ENCODE measurements at regions not wholly inside any gene's neighbourhood (a gene's known extent, or its start where the extent isn't known, plus 50 kb on each side); places are given as distances from the start of the nearest gene placed in this dataset.

DNA sequence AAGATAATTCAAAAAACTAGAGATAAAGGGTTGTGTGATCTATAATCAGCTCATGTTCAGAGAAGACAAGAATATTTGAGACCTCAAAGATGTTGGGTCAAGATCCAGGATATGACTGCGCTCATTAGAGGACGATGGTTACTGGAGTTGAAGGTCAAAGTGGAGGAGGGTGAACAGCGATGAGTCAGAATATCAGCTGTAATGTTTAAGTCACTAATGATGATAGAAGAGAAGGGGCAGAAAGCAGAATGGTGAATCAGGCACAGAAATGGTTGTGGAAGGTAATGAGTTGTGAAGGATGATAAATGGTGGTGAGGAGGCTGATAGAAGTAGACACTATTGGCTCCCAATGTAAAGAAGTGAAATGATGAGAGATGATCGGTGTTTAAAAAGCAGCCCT, 540.3 kb downstream of the INHBA start:
- no peak for DNase-seq

- DNase-seq, result no peak
Measured at GRCh38 chr7:41161041-41161587, 541.8 kb downstream of the INHBA start.

DNA sequence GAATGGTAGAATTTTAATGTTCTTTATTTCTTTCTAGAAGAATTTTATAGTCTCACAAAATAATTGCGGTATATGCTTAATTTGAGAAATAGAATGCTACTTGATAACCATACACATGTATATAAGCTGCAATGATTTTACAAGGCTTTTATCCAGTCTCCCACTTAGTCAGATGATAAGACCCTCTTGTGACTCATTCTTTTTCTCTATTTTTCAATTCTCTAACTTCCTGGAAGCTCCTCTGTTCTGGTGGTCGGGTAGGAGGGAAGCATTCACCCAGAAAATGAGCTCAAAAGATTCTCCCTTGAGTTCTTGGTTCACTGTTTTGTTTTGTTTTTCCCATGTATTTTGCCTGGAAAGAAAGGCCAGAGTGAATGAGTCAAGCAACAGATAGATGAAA, 546.6 kb downstream of the INHBA start:
- no peak for DNase-seq

- no peak for DNase-seq
Measured at GRCh38 chr7:41153268-41153667, 549.6 kb downstream of the INHBA start.

DNA sequence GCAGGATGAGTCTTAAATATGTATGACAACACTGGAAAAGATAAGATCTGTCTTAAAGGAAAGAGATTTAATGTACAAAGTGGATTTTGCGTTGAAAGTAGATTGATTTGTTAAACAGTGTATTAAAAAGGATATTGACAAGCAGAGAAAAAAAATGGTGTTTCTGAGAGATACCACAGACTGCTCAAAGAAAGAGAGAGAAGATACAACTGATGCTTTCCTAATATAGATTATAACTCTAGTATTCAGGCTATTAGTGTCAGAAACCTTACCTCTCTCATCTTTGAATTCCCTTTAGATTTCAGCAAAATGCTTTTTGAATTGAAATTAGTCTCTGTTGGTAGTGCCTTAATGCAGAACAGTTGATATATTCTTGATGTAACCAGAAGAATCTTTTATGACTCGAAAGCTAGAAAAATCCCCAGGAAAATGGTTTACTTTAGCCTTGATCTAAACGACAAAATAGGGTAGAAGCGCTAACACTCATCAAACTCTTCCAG, 550.7 kb downstream of the INHBA start:
- no peak for DNase-seq

DNA sequence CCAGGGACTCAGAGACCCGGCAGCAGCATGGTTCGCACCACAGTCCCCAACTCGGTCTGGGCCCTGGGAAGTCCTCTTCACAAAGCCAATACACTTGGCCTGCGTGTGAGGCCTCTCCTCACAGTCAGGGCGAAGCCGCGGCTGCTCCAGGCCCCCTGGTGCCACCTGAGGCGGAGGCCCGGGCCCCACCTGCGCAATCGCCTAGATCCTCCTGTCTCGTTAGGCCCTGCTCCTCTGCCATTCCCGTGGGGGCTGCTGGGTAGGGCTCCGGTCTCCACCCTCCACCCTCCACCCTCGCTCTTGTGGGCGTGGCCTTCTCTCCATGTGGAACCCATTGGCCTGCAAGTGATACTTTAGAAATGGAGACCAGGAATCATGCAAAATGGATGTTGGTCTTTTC, 553.3 kb downstream of the INHBA start:
- DNase-seq, result no peak

- DNase-seq, result no peak
Measured at GRCh38 chr7:41148521-41148951, 554.4 kb downstream of the INHBA start.

- no peak for DNase-seq
Measured at GRCh38 chr7:41147606-41148485, 555.0 kb downstream of the INHBA start.

DNA sequence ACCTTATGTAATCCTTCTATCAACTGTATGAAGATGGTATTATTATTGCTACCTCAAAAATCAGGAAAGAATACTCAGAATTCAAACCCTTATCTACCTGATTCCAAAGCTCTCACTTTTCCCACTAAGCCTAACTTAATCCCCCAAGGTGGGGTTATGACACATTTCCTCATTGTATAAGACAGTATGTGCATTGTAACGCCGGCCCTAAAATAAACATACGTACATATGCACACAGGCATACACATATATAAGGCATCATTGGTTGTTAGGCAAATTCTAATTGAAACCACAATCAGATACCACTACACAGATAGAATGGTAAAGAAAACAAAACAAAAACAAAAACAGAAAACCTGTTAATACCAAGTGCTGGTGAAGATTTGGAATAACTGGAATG, 556.5 kb downstream of the INHBA start:
- no peak for DNase-seq

- no peak for DNase-seq
Measured at GRCh38 chr7:41145656-41146055, 557.2 kb downstream of the INHBA start.

DNA sequence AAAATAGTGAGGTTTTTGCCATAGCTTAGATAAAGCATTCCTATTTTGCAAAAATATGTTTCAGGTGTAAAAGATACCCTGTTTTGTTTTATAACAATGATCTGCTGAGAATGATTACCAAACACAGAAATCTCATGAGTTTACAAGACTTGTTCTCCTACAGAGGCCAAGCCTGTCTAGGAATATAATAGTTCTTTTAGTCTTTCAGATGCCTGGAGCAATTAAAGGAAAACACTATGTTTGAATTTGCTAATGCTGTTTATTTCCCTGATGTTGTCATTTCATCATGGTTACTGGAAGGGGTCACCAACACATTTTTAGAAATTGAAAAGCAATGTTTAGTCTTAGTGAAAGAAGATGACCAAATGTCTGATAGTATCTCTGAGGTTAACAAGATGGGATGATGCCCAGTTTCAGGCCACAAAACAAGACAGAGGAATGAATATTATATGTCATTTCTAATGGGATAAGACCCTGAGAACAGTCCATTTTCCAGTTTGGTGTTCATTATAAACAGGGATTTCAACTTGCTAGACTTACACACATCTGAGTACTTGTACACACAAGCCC, 559.9 kb downstream of the INHBA start:
- no peak for DNase-seq

GRCh38 chr7:41139789-41140188, 563.1 kb downstream of the INHBA start:
- no peak for DNase-seq

DNA sequence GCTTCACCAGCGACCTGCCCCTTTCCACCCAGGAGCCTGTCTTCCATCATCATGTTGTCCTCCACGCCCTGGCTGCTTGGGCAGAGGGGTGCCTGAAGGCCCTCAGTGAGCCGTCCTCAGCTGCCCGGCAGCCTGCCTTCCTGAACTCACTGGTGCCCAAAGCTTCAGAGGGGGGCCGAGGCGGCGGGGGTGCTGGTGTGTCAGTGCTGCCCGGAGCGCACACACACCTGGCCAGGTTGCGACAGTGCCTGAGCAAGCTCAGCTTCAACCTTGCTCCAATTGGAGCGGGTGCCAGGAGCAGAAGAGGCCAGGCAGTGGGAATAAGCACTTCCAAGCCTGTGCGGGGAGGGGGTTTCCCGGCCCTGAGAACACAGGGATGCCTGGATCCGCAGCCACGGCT, 566.3 kb downstream of the INHBA start:
- no peak for DNase-seq

GRCh38 chr7:41135511-41135910, 567.4 kb downstream of the INHBA start:
- no peak for DNase-seq

- no peak for DNase-seq
Measured at GRCh38 chr7:41134300-41135255, 568.3 kb downstream of the INHBA start.

DNA sequence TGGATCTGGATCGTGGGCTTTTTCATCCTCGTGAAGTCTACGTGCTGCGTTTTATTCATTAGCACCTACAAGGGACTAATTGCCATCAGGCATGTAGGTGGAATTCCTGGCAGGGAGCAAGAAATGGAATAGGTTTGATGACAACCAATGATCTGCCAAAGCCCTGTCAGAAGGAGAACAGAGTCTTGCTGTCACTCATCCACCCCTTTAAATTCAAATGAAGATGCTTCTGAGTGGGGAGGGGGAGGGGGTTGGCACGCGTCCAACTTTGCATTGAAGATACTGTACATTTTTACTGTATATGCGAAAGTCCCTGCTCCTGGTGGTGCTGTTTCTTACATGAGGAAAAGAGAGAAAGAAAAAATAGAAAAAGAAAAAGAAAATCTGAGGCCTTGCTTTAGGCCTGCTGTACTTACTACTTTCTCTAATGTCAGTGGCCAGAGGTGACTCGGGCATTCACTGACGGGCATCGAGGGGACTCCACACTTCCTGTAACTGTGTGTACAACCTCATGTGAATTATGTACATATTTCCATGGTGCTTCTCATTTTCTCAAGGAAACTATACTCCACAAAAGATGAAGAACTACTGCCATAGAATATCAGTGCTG, 569.1 kb downstream of the INHBA start:
- no peak for DNase-seq

DNA sequence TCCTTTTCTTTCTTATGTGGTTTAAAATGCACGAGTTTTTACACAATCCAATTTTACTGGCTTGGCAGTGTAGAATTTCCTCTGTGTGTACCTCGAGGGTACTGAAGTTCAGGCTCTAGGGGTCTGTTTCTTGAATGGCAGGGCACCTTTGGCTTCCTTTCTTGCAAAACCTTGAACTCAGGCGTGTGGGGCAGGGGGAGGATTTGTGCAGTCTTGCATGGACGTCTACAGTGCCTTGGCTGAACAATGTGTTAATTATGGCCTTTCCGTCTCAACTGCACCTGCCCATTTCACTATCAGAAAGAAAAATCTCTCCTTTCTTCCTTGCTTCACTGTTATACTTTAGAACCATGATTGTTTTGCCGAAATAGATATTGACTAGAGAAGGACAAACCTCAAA, 570.9 kb downstream of the INHBA start:
- DNase-seq, result no peak

- DNase-seq, result no peak
Measured at GRCh38 chr7:41130561-41131236, 572.2 kb downstream of the INHBA start.

GRCh38 chr7:41130086-41130485, 572.8 kb downstream of the INHBA start:
- DNase-seq, result no peak

- DNase-seq, result no peak
Measured at GRCh38 chr7:41125343-41125742, 577.5 kb downstream of the INHBA start.

- DNase-seq, result no peak
Measured at GRCh38 chr7:41122256-41122987, 580.5 kb downstream of the INHBA start.
